HEK293 (cell line): ENCODE measurements at regions not wholly inside any gene's neighbourhood (a gene's known extent, or its start where the extent isn't known, plus 50 kb on each side); places are given as distances from the start of the nearest gene placed in this dataset.

Experiments
- CTCF ChIA-PET: fragments of 350-600 bp; formaldehyde crosslinking; extraction: SDS; loops from one replicate; lab custom pipeline; 2021; ENCODE audit warnings: antibody characterized with exemption; lab: Yijun Ruan, JAX
- POLR2A ChIA-PET: fragments of 300-600 bp; formaldehyde crosslinking; extraction: SDS; loops from one replicate; lab custom pipeline; 2020; ENCODE audit warnings: antibody characterized with exemption, inconsistent platforms; lab: Yijun Ruan, JAX
- H3K27ac ChIP-seq: fragments of 200-500 bp; sonication (Bioruptor generic); 2 replicates; pipeline ENCODE4 v1.5.1; 2014; ENCODE audit warnings: low read depth, low read length, control low read depth, inconsistent platforms; ENCODE audit errors: extremely low read depth
- H3K36me3 ChIP-seq, 2 experiments: fragments of 200-500 bp in 1 of 2; sonication (Bioruptor generic) in 1 of 2; 1 replicate in 1 of 2; 2 replicates in 1 of 2; pipeline ENCODE4 v1.5.1; 2014 to 2017; ENCODE audit warnings: inconsistent platforms in 2 of 2, low read length in 2 of 2; ENCODE audit not compliant: control insufficient read depth in 2 of 2, insufficient read depth in 1 of 2
- H3K4me1 ChIP-seq: fragments of 200-500 bp; sonication (Bioruptor generic); 2 replicates; pipeline ENCODE4 v1.5.1; 2014; ENCODE audit warnings: mild to moderate bottlenecking, low read length, inconsistent platforms; ENCODE audit not compliant: control insufficient read depth, insufficient read depth
- H3K4me3 ChIP-seq: 2 replicates; pipeline ENCODE4 v1.5.1; 2011; ENCODE audit warnings: low read depth, mild to moderate bottlenecking, control low read depth, low read length, moderate library complexity
- H3K9me3 ChIP-seq: fragments of 200-500 bp; sonication (Bioruptor generic); 2 replicates; pipeline ENCODE4 v1.5.1; 2014; ENCODE audit warnings: low read depth, low read length, inconsistent platforms; ENCODE audit not compliant: control insufficient read depth, insufficient read depth
- EGR2 ChIP-seq: fragments of 450-650 bp; formaldehyde crosslinking; IDR thresholded peaks from 2 replicates; pipeline ENCODE4 v1.5.1; 2016; ENCODE audit warnings: low read depth, missing biosample characterization, missing genetic modification characterization
- IKZF3 ChIP-seq: fragments of 450-650 bp; IDR thresholded peaks from 2 replicates; pipeline ENCODE4 v1.5.0; 2018; ENCODE audit warnings: missing biosample characterization, mild to moderate bottlenecking, missing genetic modification characterization, moderate library complexity
- KLF9 ChIP-seq: fragments of 450-650 bp; formaldehyde crosslinking; IDR thresholded peaks from 2 replicates; pipeline ENCODE4 v1.5.1; 2016; ENCODE audit warnings: missing biosample characterization, missing genetic modification characterization, low read depth
- OSR2 ChIP-seq: fragments of 450-650 bp; formaldehyde crosslinking; IDR thresholded peaks from 2 replicates; pipeline ENCODE4 v1.5.1; 2016; ENCODE audit warnings: missing biosample characterization, missing genetic modification characterization
- PRDM1 ChIP-seq: fragments of 450-650 bp; formaldehyde crosslinking; IDR thresholded peaks from 2 replicates; pipeline ENCODE4; 2016; ENCODE audit warnings: missing biosample characterization, missing genetic modification characterization
- PRDM10 ChIP-seq: fragments of 450-650 bp; formaldehyde crosslinking; IDR thresholded peaks from 2 replicates; pipeline ENCODE4 v1.5.1; 2016; ENCODE audit warnings: missing biosample characterization, missing genetic modification characterization
- REST ChIP-seq: fragments of 450-650 bp; formaldehyde crosslinking; IDR thresholded peaks from 2 replicates; pipeline ENCODE4 v1.5.1; 2016; ENCODE audit warnings: missing biosample characterization, missing genetic modification characterization
- TSHZ1 ChIP-seq: fragments of 450-650 bp; formaldehyde crosslinking; IDR thresholded peaks from 2 replicates; pipeline ENCODE4 v1.5.1; 2016; ENCODE audit warnings: missing biosample characterization, missing genetic modification characterization, borderline replicate concordance
- ZBTB21 ChIP-seq: fragments of 450-650 bp; formaldehyde crosslinking; IDR thresholded peaks from 2 replicates; pipeline ENCODE4 v1.5.1; 2017; ENCODE audit warnings: missing biosample characterization, missing genetic modification characterization
- ZBTB48 ChIP-seq: fragments of 450-650 bp; formaldehyde crosslinking; IDR thresholded peaks from 2 replicates; pipeline ENCODE4 v1.5.1; 2016; ENCODE audit warnings: missing biosample characterization, missing genetic modification characterization
- ZNF121 ChIP-seq: fragments of 450-650 bp; formaldehyde crosslinking; IDR thresholded peaks from 2 replicates; pipeline ENCODE4 v1.5.1; 2016; ENCODE audit warnings: missing biosample characterization, missing genetic modification characterization
- ZNF16 ChIP-seq: fragments of 450-650 bp; formaldehyde crosslinking; IDR thresholded peaks from 2 replicates; pipeline ENCODE4 v1.5.1; 2016; ENCODE audit warnings: low read depth, missing biosample characterization, missing genetic modification characterization
- ZNF354C ChIP-seq: fragments of 450-650 bp; formaldehyde crosslinking; IDR thresholded peaks from 2 replicates; pipeline ENCODE4 v1.5.1; 2016; ENCODE audit warnings: missing biosample characterization, missing genetic modification characterization, low read depth, borderline replicate concordance

- POLR2A ChIA-PET: no interaction called here
- Histone ChIP-seq H3K4me3 (no peak overlapping the region), H3K27ac (no peak overlapping the region)
These were observed 358.2 kb downstream of the ADGRL2 start for GRCh38 chr1:82158981-82159380.

More at GRCh38 chr1:82158981-82159380, 358.2 kb downstream of the ADGRL2 start:
- Histone ChIP-seq H3K36me3 (no peaks in the 10 kb centered on the region), H3K9me3 (no peaks in the 10 kb centered on the region), H3K4me1 (no peaks in the 10 kb centered on the region)
- CTCF ChIA-PET: interaction anchor here (0.5 kb wide), 1 partner anchor 1340 kb away, joined by 3 read pairs; no protein-coding TSS in a partner anchor
- TF ChIP-seq IKZF3 (tag by site-specific recombination) (no peak), OSR2 (no peak), TSHZ1 (tag by site-specific recombination) (no peak), ZBTB48 (no peak), REST (tag by site-specific recombination) (no peak), ZNF354C (tag by site-specific recombination) (no peak), KLF9 (tag by site-specific recombination) (no peak), ZNF16 (tag by site-specific recombination) (no peak), ZNF121 (tag by site-specific recombination) (no peak), EGR2 (tag by site-specific recombination) (no peak), PRDM10 (tag by site-specific recombination) (no peak), ZBTB21 (no peak), PRDM1 (tag by site-specific recombination) (no peak)
